ENCODE measurements at regions not wholly inside any gene's neighbourhood (a gene's known extent, or its start where the extent isn't known, plus 50 kb on each side); places are given as distances from the start of the nearest gene placed in this dataset.

DNA sequence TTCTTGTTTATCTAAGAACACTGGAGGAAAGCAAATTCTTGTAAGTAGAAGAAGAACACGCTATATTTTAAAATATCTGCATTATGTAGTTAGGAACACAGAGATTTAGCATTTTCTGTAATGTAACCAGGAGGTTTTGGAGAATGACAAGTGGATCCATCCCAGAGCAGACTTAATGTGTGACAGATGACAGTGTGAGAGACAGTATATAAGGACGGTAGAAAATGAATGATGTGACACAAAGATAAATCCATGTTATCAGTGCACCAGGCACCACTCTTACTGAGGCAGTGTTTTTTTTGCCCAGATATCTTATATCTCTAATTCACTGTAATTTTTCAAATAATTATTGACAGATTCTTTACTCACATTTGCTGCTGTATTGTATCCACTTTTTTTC is 239.0 kb upstream of the KCNN2 start:
- TF ChIP-seq, protein P1, sequence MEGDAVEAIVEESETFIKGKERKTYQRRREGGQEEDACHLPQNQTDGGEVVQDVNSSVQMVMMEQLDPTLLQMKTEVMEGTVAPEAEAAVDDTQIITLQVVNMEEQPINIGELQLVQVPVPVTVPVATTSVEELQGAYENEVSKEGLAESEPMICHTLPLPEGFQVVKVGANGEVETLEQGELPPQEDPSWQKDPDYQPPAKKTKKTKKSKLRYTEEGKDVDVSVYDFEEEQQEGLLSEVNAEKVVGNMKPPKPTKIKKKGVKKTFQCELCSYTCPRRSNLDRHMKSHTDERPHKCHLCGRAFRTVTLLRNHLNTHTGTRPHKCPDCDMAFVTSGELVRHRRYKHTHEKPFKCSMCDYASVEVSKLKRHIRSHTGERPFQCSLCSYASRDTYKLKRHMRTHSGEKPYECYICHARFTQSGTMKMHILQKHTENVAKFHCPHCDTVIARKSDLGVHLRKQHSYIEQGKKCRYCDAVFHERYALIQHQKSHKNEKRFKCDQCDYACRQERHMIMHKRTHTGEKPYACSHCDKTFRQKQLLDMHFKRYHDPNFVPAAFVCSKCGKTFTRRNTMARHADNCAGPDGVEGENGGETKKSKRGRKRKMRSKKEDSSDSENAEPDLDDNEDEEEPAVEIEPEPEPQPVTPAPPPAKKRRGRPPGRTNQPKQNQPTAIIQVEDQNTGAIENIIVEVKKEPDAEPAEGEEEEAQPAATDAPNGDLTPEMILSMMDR (IDR thresholded peaks at IDR 0.05), result no peak
- no peak for TF ChIP-seq EZH2 (IDR thresholded peaks at IDR 0.05; ENCODE audit: borderline replicate concordance, insufficient read depth, low read depth, low read length, poor library complexity, severe bottlenecking)

All from B cell (primary cell).